ENCODE measurements at regions not wholly inside any gene's neighbourhood (a gene's known extent, or its start where the extent isn't known, plus 50 kb on each side); places are given as distances from the start of the nearest gene placed in this dataset.

GRCh38 chr1:22327411-22327810 lies 124.2 kb upstream of the ZBTB40 start:
- TF ChIP-seq EP300 (IDR thresholded peaks at IDR 0.05; ENCODE audit: borderline replicate concordance in 1 of 2, low read depth in 2 of 2, low read length in 2 of 2), result no peak
- TF ChIP-seq NANOG (IDR thresholded peaks at IDR 0.05; ENCODE audit: insufficient read depth, low read depth, low read length, poor library complexity, severe bottlenecking), result no peak
- TF ChIP-seq RAD21 (IDR thresholded peaks at IDR 0.05 in 1 of 2, conservative IDR thresholded peaks at IDR 0.05 in 1 of 2; ENCODE audit: low read depth in 2 of 2, low read length in 2 of 2), result no peak
- TF ChIP-seq CREB1 (IDR thresholded peaks at IDR 0.05), result no peak

Measured in H1 (cell line).